Thymus (tissue), 11 donors: ENCODE measurements at regions not wholly inside any gene's neighbourhood (a gene's known extent, or its start where the extent isn't known, plus 50 kb on each side); places are given as distances from the start of the nearest gene placed in this dataset.

Experiments used
- DNase-seq, 9 donors: peaks; one replicate each; pipeline ENCODE4 v3.0.0-alpha.2; 2013; ENCODE audit warnings: low spot score in 9 of 9, low read depth in 6 of 9, missing footprints in 1 of 9
- H3K27ac ChIP-seq, 2 donors: one replicate each; pipeline ENCODE4 v1.5.1; 2013; ENCODE audit warnings: control low read depth in 1 of 2, low read depth in 1 of 2, low read length in 1 of 2, mild to moderate bottlenecking in 1 of 2, moderate library complexity in 1 of 2
- H3K27me3 ChIP-seq, 2 donors: one replicate each; pipeline ENCODE4 v1.5.1; 2013; ENCODE audit warnings: low read length in 1 of 2; ENCODE audit not compliant: control insufficient read depth in 2 of 2, insufficient read depth in 1 of 2
- H3K36me3 ChIP-seq, 2 donors: one replicate each; pipeline ENCODE4 v1.5.1; 2013; ENCODE audit warnings: low read length in 1 of 2, mild to moderate bottlenecking in 1 of 2, moderate library complexity in 1 of 2; ENCODE audit not compliant: control insufficient read depth in 2 of 2, insufficient read depth in 2 of 2
- H3K4me1 ChIP-seq, 2 donors: one replicate each; pipeline ENCODE4 v1.5.1; 2013; ENCODE audit warnings: low read length in 2 of 2; ENCODE audit not compliant: control insufficient read depth in 2 of 2, insufficient read depth in 2 of 2
- H3K4me3 ChIP-seq, 2 donors: one replicate each; pipeline ENCODE4 v1.5.1; 2013; ENCODE audit warnings: low read length in 2 of 2, control low read depth in 1 of 2, mild to moderate bottlenecking in 1 of 2
- H3K9me3 ChIP-seq, 2 donors: one replicate each; pipeline ENCODE4 v1.5.1; 2013; ENCODE audit warnings: low read length in 1 of 2, mild to moderate bottlenecking in 1 of 2; ENCODE audit not compliant: control insufficient read depth in 2 of 2, insufficient read depth in 1 of 2
- WGBS: extraction: QIAGEN DNeasy Blood & Tissue Kit; methylation state at CpG from one replicate; pipeline ENCODE4 v1.1.7; 2013; 5-methylcytosine and 5-hydroxymethylcytosine counted together
- donor health status: healthy.

DNA sequence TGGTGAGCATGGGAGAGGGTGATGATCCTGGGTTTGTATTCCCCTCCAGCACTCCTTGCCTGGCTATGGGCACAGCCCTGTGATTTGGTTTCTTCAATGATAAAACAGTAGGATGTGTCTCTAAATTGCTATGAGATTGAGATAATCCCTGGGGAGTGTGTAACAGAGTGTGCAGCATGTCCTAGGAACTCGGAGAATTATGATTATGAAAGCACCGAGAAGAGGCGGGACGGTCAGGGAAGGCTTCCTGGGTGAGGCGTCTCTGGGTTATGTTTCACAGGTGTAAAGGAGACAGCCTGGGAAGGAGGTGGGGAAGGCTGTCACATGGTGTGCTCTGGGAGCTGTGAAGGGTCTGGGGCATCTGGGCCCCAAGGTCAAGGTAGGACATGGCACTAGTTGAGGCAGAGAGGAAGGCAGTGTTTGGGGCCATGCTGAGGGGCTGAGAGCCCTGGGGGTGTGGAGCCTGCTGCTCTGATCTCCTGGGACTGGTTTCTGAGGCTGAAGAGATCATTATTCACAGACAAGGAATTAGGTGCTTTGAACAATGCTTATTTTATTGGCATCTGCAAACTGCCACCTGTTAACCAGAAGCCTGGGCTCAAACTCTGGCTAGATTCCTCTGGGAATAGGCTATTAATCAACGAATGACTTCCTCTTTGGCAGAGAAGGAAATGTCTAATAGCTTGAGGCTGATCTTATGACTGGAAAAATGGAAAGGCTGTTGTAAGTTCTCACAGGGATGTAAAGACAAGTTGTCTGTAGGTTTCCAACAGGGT, 73.8 kb upstream of the IL12B start:
- 87% methylated on average over 6 of the region's 6 CpGs for WGBS
- Histone ChIP-seq H3K4me1 (no peaks in the 10 kb centered on the region), H3K27ac (no peak overlapping the region), H3K27me3 (no peaks in the 10 kb centered on the region), H3K9me3 (no peaks in the 10 kb centered on the region), H3K4me3 (no peak overlapping the region), H3K36me3 (no peaks in the 10 kb centered on the region)
- DNase-seq, result no peak

DNA sequence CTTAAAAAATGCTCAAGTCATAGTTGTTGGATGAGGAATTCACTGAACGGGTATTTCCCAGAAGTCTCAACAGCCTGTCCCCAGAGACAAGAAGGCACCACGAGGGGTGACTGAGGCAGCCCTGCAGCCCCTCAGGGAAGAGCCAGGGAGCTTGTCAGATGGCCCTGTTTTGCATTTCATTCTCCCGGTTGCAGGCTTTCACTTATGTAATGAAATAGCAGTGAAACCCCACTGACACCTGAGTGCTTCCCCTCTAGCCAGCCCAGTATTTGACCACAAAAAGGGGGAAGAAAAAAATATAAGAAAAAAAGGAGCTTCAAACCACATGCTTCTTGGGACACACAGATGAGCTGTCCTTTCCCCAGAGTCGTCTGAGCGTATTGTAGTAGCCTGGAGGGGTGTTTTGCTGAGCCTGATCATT, 75.3 kb upstream of the IL12B start:
- no peak overlapping the region for H3K27ac ChIP-seq

DNA sequence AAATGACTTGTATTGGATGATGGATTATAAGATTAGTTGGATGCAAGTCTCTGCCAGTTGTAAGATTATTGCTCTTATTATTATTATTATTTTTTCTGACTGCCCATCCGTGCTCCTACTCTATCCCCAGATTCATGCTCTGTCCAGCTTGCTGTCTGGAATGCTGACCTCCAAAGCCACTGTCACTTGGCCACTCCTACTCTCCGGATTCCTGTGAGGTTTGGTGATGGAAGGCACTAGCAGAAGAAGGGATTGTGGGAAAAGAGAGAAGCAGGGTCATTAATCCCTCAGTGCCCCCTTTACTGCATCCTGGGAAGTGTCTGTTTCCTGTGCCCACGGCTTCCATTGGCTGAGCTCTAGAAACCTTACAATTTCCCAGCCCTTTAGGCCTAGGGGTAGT, 76.3 kb upstream of the IL12B start:
- no peaks in the 10 kb centered on the region for H3K27me3 ChIP-seq
- no peak overlapping the region for H3K27ac ChIP-seq
- H3K36me3 ChIP-seq, result no peaks in the 10 kb centered on the region
- H3K4me3 ChIP-seq, result no peak overlapping the region
- H3K4me1 ChIP-seq, result no peaks in the 10 kb centered on the region
- H3K9me3 ChIP-seq, result no peaks in the 10 kb centered on the region
- 93% methylated on average over 3 of the region's 3 CpGs for whole genome bisulfite sequencing
- no peak for DNase-seq

More for the DNA sequence above, 75.3 kb upstream of the IL12B start:
- no peak overlapping the region for H3K4me3 ChIP-seq
- DNase-seq, result no peak
- H3K4me1 ChIP-seq, result no peaks in the 10 kb centered on the region
- H3K9me3 ChIP-seq, result no peaks in the 10 kb centered on the region
- 21% methylated on average over 5 of the region's 5 CpGs for WGBS
- H3K36me3 ChIP-seq, result no peaks in the 10 kb centered on the region
- H3K27me3 ChIP-seq, result no peaks in the 10 kb centered on the region

GRCh38 chr5:159409801-159410200, 79.5 kb upstream of the IL12B start:
- Histone ChIP-seq H3K4me3 (no peak overlapping the region), H3K36me3 (no peaks in the 10 kb centered on the region), H3K4me1 (peaks cover 0 to 4% of the 10 kb centered on the region in 2 donors), H3K27ac (no peak overlapping the region), H3K27me3 (no peaks in the 10 kb centered on the region), H3K9me3 (no peaks in the 10 kb centered on the region)
- no peak for DNase-seq
- WGBS, result 86% methylated on average over 4 of the region's 4 CpGs

DNA sequence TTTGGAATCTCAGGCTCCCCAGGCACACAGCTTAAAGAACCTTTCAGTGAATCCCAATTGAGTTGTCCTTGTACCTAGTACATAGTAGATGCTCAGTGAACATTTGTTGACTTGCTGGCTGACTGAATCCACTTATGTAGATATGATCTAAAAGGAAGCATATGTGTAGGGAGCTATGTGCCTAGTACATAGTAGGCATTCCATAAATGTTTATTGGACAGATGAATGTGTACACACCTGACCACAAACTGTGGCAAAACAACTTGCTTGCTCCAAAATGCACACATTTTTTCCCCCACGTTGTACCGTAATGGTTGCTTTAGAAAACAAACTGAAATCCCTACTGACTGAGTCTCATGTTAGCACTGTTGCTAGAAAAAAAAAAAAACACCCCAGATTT, 80.2 kb upstream of the IL12B start:
- Histone ChIP-seq H3K36me3 (no peaks in the 10 kb centered on the region), H3K4me1 (peaks cover 0 to 4% of the 10 kb centered on the region in 2 donors), H3K9me3 (no peaks in the 10 kb centered on the region), H3K27me3 (no peaks in the 10 kb centered on the region), H3K4me3 (no peak overlapping the region), H3K27ac (no peak overlapping the region)
- WGBS, result 67% methylated on average over 2 of the region's 2 CpGs
- no peak for DNase-seq

DNA sequence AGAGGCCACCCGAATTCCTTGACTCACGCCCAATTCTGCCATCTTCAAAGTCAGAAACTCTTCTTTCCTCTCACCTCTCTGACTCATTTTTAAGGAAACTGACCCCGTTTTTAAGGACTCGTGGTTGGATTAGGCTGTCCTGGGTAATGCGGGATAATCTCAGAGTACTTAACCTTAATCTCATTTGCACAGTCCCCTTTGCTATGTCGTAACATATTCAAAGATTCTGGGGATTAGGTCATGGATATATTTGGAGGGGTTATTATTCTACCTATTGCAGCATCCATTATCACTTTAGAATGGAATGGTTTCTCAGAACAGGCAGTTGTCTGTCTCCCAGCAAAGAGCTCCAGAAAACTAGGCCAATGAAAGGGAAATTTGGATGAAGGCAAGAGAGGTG, 80.8 kb upstream of the IL12B start:
- peaks cover 0 to 4% of the 10 kb centered on the region in 2 donors for H3K4me1 ChIP-seq
- H3K27me3 ChIP-seq, result no peaks in the 10 kb centered on the region
- 87% methylated on average over 6 of the region's 6 CpGs for WGBS
- H3K4me3 ChIP-seq, result no peak overlapping the region
- DNase-seq, result no peak
- H3K36me3 ChIP-seq, result no peaks in the 10 kb centered on the region
- H3K9me3 ChIP-seq, result no peaks in the 10 kb centered on the region
- H3K27ac ChIP-seq, result no peak overlapping the region

DNA sequence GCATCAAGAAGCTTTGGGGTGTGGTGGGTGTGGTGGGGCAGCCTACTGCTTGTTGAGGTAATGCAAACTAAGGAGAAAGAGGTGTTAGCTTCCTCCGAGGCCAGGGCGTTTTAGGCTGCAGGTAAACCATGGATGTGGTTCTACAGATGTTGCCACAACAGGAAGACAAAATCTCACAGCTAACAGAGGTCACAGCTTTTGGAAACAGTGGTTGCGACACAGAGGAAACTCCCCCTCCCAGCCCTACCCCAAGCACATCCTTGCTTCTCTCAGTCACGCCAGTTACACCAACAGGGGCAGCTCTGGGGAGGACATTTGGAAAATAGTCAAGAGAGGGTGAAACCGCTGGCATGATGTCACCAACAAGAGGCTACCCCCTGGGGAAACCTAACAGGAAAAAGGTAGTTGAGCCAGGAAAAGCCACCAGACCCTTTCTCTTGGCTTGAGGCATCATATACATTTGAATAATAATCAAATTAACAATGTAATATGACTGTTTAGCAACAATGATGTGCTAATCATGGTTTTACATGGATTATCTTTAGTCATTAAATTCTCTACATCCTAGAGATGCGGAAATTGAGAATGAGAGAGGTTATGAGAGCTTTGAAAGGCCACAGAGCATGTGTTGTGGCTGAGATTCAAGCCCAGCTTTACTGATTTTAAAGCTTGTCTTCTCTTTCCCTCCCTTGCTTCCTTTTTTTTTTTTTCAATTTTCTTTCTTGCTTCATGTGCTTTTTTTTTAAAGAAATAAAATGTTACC, 82.2 kb upstream of the IL12B start:
- no peak overlapping the region for H3K27ac ChIP-seq
- peaks cover 0 to 4% of the 10 kb centered on the region in 2 donors for H3K4me1 ChIP-seq
- WGBS, result 12% methylated on average over 6 of the region's 6 CpGs
- no peaks in the 10 kb centered on the region for H3K36me3 ChIP-seq
- H3K4me3 ChIP-seq, result no peak overlapping the region
- H3K27me3 ChIP-seq, result no peaks in the 10 kb centered on the region
- H3K9me3 ChIP-seq, result no peaks in the 10 kb centered on the region
- peak in 7 of 9 donors; percentile 20 to 82 (median 43) for DNase-seq

GRCh38 chr5:159414021-159414420, 83.7 kb upstream of the IL12B start:
- WGBS, result 98% methylated on average over 2 of the region's 2 CpGs
- no peak for DNase-seq
- Histone ChIP-seq H3K36me3 (no peaks in the 10 kb centered on the region), H3K9me3 (no peaks in the 10 kb centered on the region), H3K4me1 (peaks cover 0 to 4% of the 10 kb centered on the region in 2 donors), H3K27me3 (no peaks in the 10 kb centered on the region), H3K4me3 (no peak overlapping the region), H3K27ac (no peak overlapping the region)

- H3K36me3 ChIP-seq, result no peaks in the 10 kb centered on the region
- no peak for DNase-seq
- H3K9me3 ChIP-seq, result no peaks in the 10 kb centered on the region
- peaks cover 0 to 4% of the 10 kb centered on the region in 2 donors for H3K4me1 ChIP-seq
- H3K27me3 ChIP-seq, result no peaks in the 10 kb centered on the region
- WGBS, result 97% methylated on average over 11 of the region's 11 CpGs
- no peak overlapping the region for H3K4me3 ChIP-seq
- no peak overlapping the region for H3K27ac ChIP-seq
Observed at GRCh38 chr5:159415301-159415937, 85.1 kb upstream of the IL12B start.
